CD4-positive, alpha-beta T cell treated with Interleukin-4 for 4 hours (primary cell): ENCODE measurements at regions not wholly inside any gene's neighbourhood (a gene's known extent, or its start where the extent isn't known, plus 50 kb on each side); places are given as distances from the start of the nearest gene placed in this dataset.
"Not testable (repeated sequence)": the region's sequence is repeated elsewhere in the genome, so short reads cannot be mapped to it uniquely, and the experiment has no call there.

Experiments
- DNase-seq: peaks from one replicate; pipeline ENCODE4 v3.0.0-alpha.2; 2020

DNA sequence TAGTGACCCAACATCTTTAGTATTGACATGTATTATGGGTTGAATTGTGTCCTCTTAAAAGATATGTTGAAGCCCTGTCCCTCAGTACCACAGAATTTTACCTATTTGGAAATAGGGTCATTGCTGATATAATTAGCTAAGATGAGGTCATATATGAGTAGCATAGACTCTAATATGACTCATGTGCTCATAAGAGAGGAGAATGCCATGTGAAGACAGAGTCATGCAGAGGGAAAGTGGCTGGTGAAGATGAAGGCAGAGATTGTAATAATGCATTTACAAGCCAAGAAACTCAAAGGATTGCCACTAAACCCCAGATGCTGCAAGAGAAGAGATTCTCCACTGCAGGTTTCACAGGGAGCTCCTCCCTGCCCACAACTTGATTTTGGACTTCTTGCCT is 496.4 kb downstream of the KIF20B start:
- no peak for DNase-seq

- DNase-seq: no peak
Measured at GRCh38 chr10:90199093-90199492, 497.7 kb downstream of the KIF20B start.

GRCh38 chr10:90199513-90199912 is 498.1 kb downstream of the KIF20B start:
- no peak for DNase-seq

- no peak for DNase-seq
Measured at GRCh38 chr10:90204131-90204955, 503.0 kb downstream of the KIF20B start.

GRCh38 chr10:90204956-90205314 is 503.5 kb downstream of the KIF20B start:
- DNase-seq: no peak

DNA sequence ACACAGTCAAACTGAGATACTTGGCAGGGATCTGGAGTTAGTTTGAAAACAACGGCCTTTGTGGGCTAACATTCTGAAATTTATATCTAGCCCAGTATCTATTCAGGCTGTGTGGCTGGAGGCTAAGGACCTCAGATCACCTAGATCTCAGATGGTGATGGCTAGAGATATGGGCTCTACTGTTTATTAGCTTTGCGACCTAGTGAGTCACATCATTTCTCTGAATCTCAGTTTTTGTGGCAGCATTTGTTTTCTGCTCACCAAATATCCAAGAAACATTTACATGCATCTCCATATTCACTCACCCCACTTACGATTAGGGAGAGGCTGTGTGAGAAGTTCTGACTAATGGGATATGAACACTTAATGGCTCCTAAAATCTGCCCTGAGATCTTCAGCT is 503.9 kb downstream of the KIF20B start:
- DNase-seq: no peak

DNA sequence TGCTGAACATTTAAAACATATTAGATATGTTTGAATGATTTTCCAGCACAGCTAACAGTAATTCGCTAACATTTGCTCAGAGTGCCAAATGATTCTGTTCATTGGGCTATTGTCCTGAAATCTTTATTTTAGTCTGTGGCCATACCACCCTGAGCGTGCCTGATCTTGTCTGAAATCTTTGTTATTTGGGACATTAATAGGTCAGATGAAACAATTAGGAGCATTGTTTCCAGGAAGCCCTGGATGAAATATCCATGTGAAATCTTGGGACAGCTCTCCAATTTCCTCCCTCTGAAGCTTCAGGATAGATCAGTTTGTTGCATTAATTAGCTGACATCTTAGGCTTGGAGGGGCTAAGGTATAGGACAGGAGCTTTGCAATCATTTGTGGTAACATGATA is 512.0 kb downstream of the KIF20B start:
- no peak for DNase-seq

DNA sequence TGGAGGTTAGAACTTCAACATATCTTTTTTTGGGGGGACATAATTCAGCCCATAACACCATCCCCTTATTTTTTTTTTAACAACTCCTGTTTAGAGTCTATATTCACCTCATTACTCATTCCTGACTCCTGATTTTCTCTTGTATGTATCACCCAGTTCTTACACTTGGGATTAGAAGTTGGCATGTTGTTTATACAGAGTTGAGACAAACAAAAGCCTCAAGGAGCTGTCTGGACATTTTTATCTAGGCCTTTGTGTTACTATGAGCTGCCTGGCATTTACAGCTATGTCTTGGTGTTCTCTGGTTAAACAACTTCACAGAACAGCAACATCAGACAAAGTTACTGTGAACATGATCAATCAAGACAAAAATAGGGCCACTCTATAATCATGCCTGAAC is 517.5 kb downstream of the KIF20B start:
- DNase-seq: no peak

- DNase-seq: no peak
Measured at GRCh38 chr10:90222372-90222771, 521.0 kb downstream of the KIF20B start.

DNA sequence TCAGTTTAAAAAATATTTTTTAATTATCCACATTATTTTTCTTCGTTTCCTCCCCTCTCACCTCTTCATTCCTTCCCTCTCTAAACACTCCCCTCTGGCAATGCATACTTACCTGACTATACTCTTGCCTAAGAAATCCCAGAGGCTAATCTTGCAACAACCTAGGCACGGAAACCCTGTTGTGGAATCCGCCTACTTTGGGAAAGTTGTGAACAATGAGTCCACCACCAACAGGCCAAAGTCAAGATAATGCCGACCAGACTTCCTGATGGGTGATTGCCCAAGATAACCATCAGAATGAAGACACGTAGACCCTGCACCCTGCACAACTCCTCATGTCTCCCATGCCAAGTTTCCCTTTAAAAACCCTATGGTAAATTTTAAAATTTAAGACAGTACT is 521.5 kb downstream of the KIF20B start:
- no peak for DNase-seq

DNA sequence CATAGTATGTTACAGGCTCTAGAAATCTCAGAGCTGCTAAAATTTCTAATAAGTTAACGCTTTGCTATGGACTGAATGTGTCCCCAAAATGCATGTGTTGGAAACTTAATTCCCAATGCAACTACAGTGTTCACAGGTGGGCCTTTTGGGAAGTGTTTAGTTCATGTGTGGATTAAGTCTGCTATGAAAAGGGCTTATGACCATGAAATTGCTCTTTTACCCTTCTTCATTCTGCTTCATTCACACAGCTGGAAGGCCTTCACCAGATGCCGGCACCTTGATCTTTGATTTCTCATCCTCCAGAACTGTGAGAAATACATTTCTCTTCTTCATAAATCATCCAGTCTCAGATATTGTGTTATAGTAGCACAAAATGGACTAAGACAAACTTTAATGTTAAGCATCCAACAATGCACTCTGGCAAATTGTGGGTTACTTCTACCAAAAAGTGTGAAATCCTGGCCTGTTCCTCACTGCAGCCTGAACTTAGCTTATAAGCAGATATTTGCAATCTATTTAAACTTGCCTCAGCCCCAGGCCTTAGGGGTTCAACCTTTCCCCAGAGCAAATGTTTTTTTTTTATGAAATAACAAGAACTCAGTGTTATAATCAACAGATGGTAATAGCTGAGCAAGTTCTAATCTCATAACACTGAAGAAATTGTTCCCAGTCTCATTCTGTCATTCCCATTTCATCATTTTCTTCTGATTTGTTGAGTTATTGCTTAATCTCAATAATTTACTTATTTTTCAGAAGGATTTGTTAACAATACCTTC is 523.6 kb downstream of the KIF20B start:
- no peak for DNase-seq

- DNase-seq: no peak
Measured at GRCh38 chr10:90226517-90226916, 525.1 kb downstream of the KIF20B start.

DNA sequence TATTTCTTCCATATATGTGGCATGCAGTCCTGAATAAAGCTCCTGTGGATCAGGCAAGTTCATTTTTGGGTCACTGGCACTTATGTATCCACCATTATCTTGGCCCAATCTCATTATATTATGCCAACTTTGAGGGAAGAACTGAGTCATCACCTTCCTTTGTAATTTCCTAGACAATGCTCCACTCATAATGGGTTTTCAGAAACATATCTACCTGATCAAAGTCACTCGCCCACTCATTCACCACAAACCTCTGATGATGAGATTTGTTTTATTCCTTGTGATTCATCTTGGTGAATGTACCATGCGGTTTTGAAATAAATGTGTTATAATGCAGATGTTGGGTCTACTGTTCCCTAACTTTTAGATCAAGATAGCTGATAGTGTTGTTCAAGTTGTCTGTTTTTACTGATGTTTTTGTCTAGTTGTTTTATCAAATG is 525.8 kb downstream of the KIF20B start:
- no peak for DNase-seq

- DNase-seq: no peak
Measured at GRCh38 chr10:90227786-90228185, 526.4 kb downstream of the KIF20B start.

GRCh38 chr10:90229486-90229885 is 528.1 kb downstream of the KIF20B start:
- DNase-seq: no peak

GRCh38 chr10:90233805-90234204 is 532.4 kb downstream of the KIF20B start:
- DNase-seq: not testable (repeated sequence)

DNA sequence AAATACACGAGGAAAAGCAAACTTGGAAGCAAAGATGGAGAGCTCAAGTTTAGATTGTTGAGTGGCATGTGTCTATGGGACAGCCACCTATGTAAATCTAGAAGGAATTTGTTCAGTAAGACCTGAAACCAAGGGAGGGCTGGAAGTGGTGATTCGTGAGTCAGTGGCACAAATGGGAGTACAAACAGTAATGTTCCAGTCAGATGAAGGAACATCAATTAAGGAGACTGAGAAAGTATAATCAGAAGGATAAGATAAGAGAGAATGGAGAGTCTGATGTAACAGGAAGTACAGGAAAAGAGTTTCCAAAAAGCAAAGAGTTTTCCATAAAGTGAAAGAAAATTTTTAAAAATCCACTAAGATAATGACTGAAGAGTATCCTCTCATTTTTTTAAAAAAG is 544.2 kb downstream of the KIF20B start:
- DNase-seq: no peak

- DNase-seq: not testable (repeated sequence)
Measured at GRCh38 chr10:90250784-90251183, 549.4 kb downstream of the KIF20B start.

GRCh38 chr10:90269699-90270098 is 568.3 kb downstream of the KIF20B start:
- DNase-seq: no peak

- no peak for DNase-seq
Measured at GRCh38 chr10:90274721-90275468, 573.5 kb downstream of the KIF20B start.

DNA sequence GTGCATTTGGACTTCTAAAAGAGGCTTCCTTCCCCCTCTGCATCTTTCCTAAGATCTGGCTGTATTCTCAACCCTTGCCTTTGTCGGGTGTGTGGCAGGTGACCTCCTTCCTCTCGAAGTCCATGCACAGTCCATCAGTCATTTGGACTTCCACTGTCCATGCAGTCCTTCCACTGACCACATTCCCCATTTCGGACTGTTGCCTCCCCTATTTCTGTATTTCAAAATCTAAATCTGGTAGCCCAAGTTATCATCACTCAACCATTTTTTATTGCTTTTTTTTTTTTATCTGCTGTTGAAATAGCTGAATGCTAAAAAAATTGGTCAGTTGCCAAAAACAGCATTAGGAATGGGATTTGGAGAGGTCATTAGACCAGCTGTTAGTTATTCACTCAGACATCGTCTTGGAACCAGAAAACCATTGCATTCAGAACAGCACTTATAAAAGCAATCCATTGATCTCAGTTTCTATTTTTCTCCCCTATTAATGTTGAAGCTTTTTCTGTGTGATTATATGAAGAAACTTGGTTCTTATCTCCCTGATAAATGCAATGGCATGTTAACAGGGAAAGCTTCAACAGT is 575.6 kb downstream of the KIF20B start:
- no peak for DNase-seq

GRCh38 chr10:90286406-90286805 is 571.4 kb downstream of the HTR7 start:
- no peak for DNase-seq

DNA sequence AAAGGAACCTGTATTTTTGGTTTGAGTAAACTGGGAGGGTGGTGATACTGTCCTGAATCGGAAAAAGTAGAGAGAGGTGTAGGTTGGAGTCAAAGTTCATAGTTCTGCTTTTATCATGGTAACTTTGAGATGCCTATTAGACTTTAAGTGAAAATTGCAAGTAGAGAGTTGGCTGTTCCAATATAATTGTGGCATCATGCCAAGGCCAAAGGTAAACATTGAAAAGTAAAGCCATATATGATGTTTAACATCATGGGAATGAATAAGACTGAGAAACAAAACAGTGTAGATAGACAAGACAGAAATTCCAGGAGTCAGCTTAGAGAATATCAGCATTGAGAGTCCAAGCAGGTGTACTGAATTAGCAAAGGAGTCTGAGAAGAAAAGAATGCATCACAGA is 570.9 kb downstream of the HTR7 start:
- no peak for DNase-seq
